ENCODE measurements at regions not wholly inside any gene's neighbourhood (a gene's known extent, or its start where the extent isn't known, plus 50 kb on each side); places are given as distances from the start of the nearest gene placed in this dataset.

GRCh38 chr18:23330423-23330822 lies 122.7 kb upstream of the RIOK3 start:
- no peaks in the 10 kb centered on the region for H3K9me3 ChIP-seq
- H3K4me3 ChIP-seq = no peak overlapping the region
- DNase-seq = peak in 2 of 3 donors; percentile 58 to 71
- H3K27ac ChIP-seq = no peak overlapping the region
- no peak for TF ChIP-seq POLR2A (IDR thresholded peaks at IDR 0.05)
- TF ChIP-seq CTCF (IDR thresholded peaks at IDR 0.05) = no peak
- no peaks in the 10 kb centered on the region for H3K27me3 ChIP-seq
- H3K36me3 ChIP-seq = no peaks in the 10 kb centered on the region
- H3K4me1 ChIP-seq = no peaks in the 10 kb centered on the region

GRCh38 chr18:23331091-23331920 lies 121.8 kb upstream of the RIOK3 start:
- Histone ChIP-seq H3K36me3 (no peaks in the 10 kb centered on the region), H3K27me3 (no peaks in the 10 kb centered on the region), H3K4me1 (no peaks in the 10 kb centered on the region), H3K27ac (no peak overlapping the region), H3K4me3 (no peak overlapping the region), H3K9me3 (no peaks in the 10 kb centered on the region)
- DNase-seq = no peak
- TF ChIP-seq CTCF (IDR thresholded peaks at IDR 0.05) (no peak), POLR2A (IDR thresholded peaks at IDR 0.05) (no peak)

- H3K9me3 ChIP-seq = no peaks in the 10 kb centered on the region
Measured at GRCh38 chr18:23332356-23332755, 120.7 kb upstream of the RIOK3 start.

GRCh38 chr18:23333827-23334226 lies 119.3 kb upstream of the RIOK3 start:
- no peak overlapping the region for H3K4me3 ChIP-seq
- H3K27ac ChIP-seq = no peak overlapping the region
- no peaks in the 10 kb centered on the region for H3K36me3 ChIP-seq
- H3K27me3 ChIP-seq = no peaks in the 10 kb centered on the region
- H3K4me1 ChIP-seq = no peaks in the 10 kb centered on the region
- no peak for DNase-seq
- H3K9me3 ChIP-seq = no peaks in the 10 kb centered on the region
- no peak for TF ChIP-seq CTCF (IDR thresholded peaks at IDR 0.05)
- no peak for TF ChIP-seq POLR2A (IDR thresholded peaks at IDR 0.05)

More at GRCh38 chr18:23332356-23332755, 120.7 kb upstream of the RIOK3 start:
- H3K4me3 ChIP-seq = no peak overlapping the region
- TF ChIP-seq POLR2A (IDR thresholded peaks at IDR 0.05) (no peak), CTCF (IDR thresholded peaks at IDR 0.05) (no peak)
- H3K27me3 ChIP-seq = no peaks in the 10 kb centered on the region
- no peaks in the 10 kb centered on the region for H3K4me1 ChIP-seq
- H3K36me3 ChIP-seq = no peaks in the 10 kb centered on the region
- H3K27ac ChIP-seq = no peak overlapping the region
- no peak for DNase-seq

- Histone ChIP-seq H3K4me3 (no peak overlapping the region), H3K4me1 (no peaks in the 10 kb centered on the region), H3K36me3 (no peaks in the 10 kb centered on the region), H3K9me3 (no peaks in the 10 kb centered on the region), H3K27me3 (no peaks in the 10 kb centered on the region), H3K27ac (no peak overlapping the region)
- DNase-seq = no peak
- TF ChIP-seq POLR2A (IDR thresholded peaks at IDR 0.05) = no peak
- no peak for TF ChIP-seq CTCF (IDR thresholded peaks at IDR 0.05)
Measured at GRCh38 chr18:23334569-23334968, 118.5 kb upstream of the RIOK3 start.
